ENCODE measurements at regions not wholly inside any gene's neighbourhood (a gene's known extent, or its start where the extent isn't known, plus 50 kb on each side); places are given as distances from the start of the nearest gene placed in this dataset.

GRCh38 chr4:13117185-13117584, 367.0 kb downstream of the RAB28 start:
- no peaks in the 10 kb centered on the region for H3K9me2 ChIP-seq
- H3K9ac ChIP-seq = no peak overlapping the region
- peaks cover 0 to 2% of the 10 kb centered on the region in 2 experiments; a peak in 1 of 4 replicates for H3K4me1 ChIP-seq (ENCODE audit: control insufficient read depth in 1 of 2, insufficient read depth in 2 of 2, low read depth in 1 of 2, low read length in 1 of 2)
- H3K36me3 ChIP-seq (replicated peaks in 1 of 2; ENCODE audit: control insufficient read depth in 1 of 2, insufficient read depth in 2 of 2, low read length in 1 of 2) = no peaks in the 10 kb centered on the region
- DNase-seq = no peak
- H3K27ac ChIP-seq (ENCODE audit: low read depth in 2 of 2, low read length in 1 of 2) = no peak overlapping the region
- no peaks in the 10 kb centered on the region for H3F3A ChIP-seq (replicated peaks; ENCODE audit: insufficient read depth)
- ChIA-PET POLR2A (no interaction called here), CTCF (interaction anchor here (0.8 kb wide), 1 partner anchor 28 kb away, joined by 3 read pairs; no protein-coding TSS in a partner anchor)
- H3K79me2 ChIP-seq (ENCODE audit: insufficient read depth) = no peaks in the 10 kb centered on the region
- no peak overlapping the region for H2AFZ ChIP-seq (ENCODE audit: low read depth)
- TF ChIP-seq IRF3 (IDR thresholded peaks at IDR 0.05; ENCODE audit: low read depth, low read length) (no peak), MEF2A (IDR thresholded peaks at IDR 0.05; ENCODE audit: borderline replicate concordance, low read depth) (no peak), SMC3 (IDR thresholded peaks at IDR 0.05; ENCODE audit: low read depth, low read length) (no peak), FOSL2 (IDR thresholded peaks at IDR 0.05; ENCODE audit: borderline replicate concordance, low read depth) (no peak), EZH2phosphoT487 (IDR thresholded peaks at IDR 0.05; ENCODE audit: borderline replicate concordance, low read depth) (no peak), MAX (IDR thresholded peaks at IDR 0.05; ENCODE audit: low read depth) (no peak)
- no peaks in the 10 kb centered on the region for H3K9me3 ChIP-seq
- H4K20me1 ChIP-seq (ENCODE audit: insufficient read depth) = no peaks in the 10 kb centered on the region
- H3K27me3 ChIP-seq (ENCODE audit: insufficient read depth) = no peaks in the 10 kb centered on the region
- WGBS (ENCODE audit: low lambda C conversion rate) = 26% methylated on average over 3 of the region's 3 CpGs
- no peak overlapping the region for H3K4me3 ChIP-seq (ENCODE audit: low read depth in 2 of 2, low read length in 1 of 2)
- no peak overlapping the region for H3K4me2 ChIP-seq

- Histone ChIP-seq H3K4me3 (ENCODE audit: low read depth in 2 of 2, low read length in 1 of 2) (no peak overlapping the region), H3K36me3 (replicated peaks in 1 of 2; ENCODE audit: control insufficient read depth in 1 of 2, insufficient read depth in 2 of 2, low read length in 1 of 2) (no peaks in the 10 kb centered on the region), H3K4me1 (ENCODE audit: control insufficient read depth in 1 of 2, insufficient read depth in 2 of 2, low read depth in 1 of 2, low read length in 1 of 2) (no peaks in the 10 kb centered on the region), H3F3A (replicated peaks; ENCODE audit: insufficient read depth) (no peaks in the 10 kb centered on the region), H3K4me2 (no peak overlapping the region), H3K9ac (no peak overlapping the region), H3K27me3 (ENCODE audit: insufficient read depth) (no peaks in the 10 kb centered on the region), H3K79me2 (ENCODE audit: insufficient read depth) (no peaks in the 10 kb centered on the region), H2AFZ (ENCODE audit: low read depth) (no peak overlapping the region), H3K9me3 (no peaks in the 10 kb centered on the region), H4K20me1 (ENCODE audit: insufficient read depth) (no peaks in the 10 kb centered on the region), H3K27ac (ENCODE audit: low read depth in 2 of 2, low read length in 1 of 2) (no peak overlapping the region), H3K9me2 (no peaks in the 10 kb centered on the region)
- ChIA-PET POLR2A (no interaction called here), CTCF (interaction anchor here (1.3 kb wide), 1 partner anchor 19 kb away, joined by 3 read pairs; no protein-coding TSS in a partner anchor)
- DNase-seq = no peak
- WGBS (ENCODE audit: low lambda C conversion rate) = 30% methylated on average over 3 of the region's 3 CpGs
- TF ChIP-seq TAF1 (IDR thresholded peaks at IDR 0.05; ENCODE audit: borderline replicate concordance, low read depth, low read length) = no peak
- no peak for TF ChIP-seq MEF2A (IDR thresholded peaks at IDR 0.05; ENCODE audit: borderline replicate concordance, low read depth)
- TF ChIP-seq ELF1 (IDR thresholded peaks at IDR 0.05) = no peak
- no peak for TF ChIP-seq GABPA (IDR thresholded peaks at IDR 0.05; ENCODE audit: low read depth)
- TF ChIP-seq FOSL2 (IDR thresholded peaks at IDR 0.05; ENCODE audit: borderline replicate concordance, low read depth) = no peak
- TF ChIP-seq FOXJ3 (CRISPR knock-in tag; IDR thresholded peaks at IDR 0.05) = no peak
- TF ChIP-seq SIN3A (IDR thresholded peaks at IDR 0.05; ENCODE audit: borderline replicate concordance, low read depth, low read length) = no peak
- TF ChIP-seq IRF3 (IDR thresholded peaks at IDR 0.05; ENCODE audit: low read depth, low read length) = no peak
- no peak for TF ChIP-seq FOXM1 (IDR thresholded peaks at IDR 0.05; ENCODE audit: low read depth)
- no peak for TF ChIP-seq USF1 (IDR thresholded peaks at IDR 0.05; ENCODE audit: borderline replicate concordance, low read depth)
These were observed 372.1 kb downstream of the RAB28 start for GRCh38 chr4:13112030-13112429.
